ENCODE measurements at regions not wholly inside any gene's neighbourhood (a gene's known extent, or its start where the extent isn't known, plus 50 kb on each side); places are given as distances from the start of the nearest gene placed in this dataset.

GRCh38 chr7:19249281-19249680, 104.1 kb upstream of the FERD3L start:
- TF ChIP-seq CTCF (IDR thresholded peaks at IDR 0.05; ENCODE audit: borderline replicate concordance, extremely low read depth, low read length, poor library complexity, severe bottlenecking) (no peak), EZH2 (IDR thresholded peaks at IDR 0.05; ENCODE audit: borderline replicate concordance, low read depth, low read length, severe bottlenecking) (no peak)
